H1 (cell line): ENCODE measurements at regions not wholly inside any gene's neighbourhood (a gene's known extent, or its start where the extent isn't known, plus 50 kb on each side); places are given as distances from the start of the nearest gene placed in this dataset.

Source experiments
- CTCF ChIA-PET: fragments of 300-600 bp; sonication (Branson Sonifier 250); formaldehyde crosslinking; loops from one replicate; lab custom pipeline; 2021; ENCODE audit not compliant: partially characterized antibody; lab: Charles Lee
- POLR2A ChIA-PET: fragments of 300-600 bp; sonication (Branson Sonifier 250); formaldehyde crosslinking; loops from one replicate; lab custom pipeline; 2021; ENCODE audit warnings: inconsistent platforms; ENCODE audit not compliant: partially characterized antibody; lab: Charles Lee
- DNase-seq, 2 experiments: peaks; one replicate each; pipeline versions ENCODE4 v3.0.0 to v3.0.0-alpha.2; 2010 to 2022; ENCODE audit warnings: low spot score in 2 of 2, low read depth in 1 of 2, mixed read lengths in 1 of 2
- FAIRE-seq: peaks from 2 replicates; lab custom pipeline; 2011; peaks lifted over from hg19 to GRCh38; lab: Jason Lieb, UNC
- H2AFZ ChIP-seq: 2 replicates; pipeline ENCODE4 v1.8.1; 2012; ENCODE audit warnings: low read length, inconsistent platforms
- H2AK5ac ChIP-seq: 2 replicates; pipeline ENCODE4 v1.6.1; 2013; ENCODE audit warnings: low read depth, low read length
- H2BK120ac ChIP-seq: replicated peaks from 2 replicates; pipeline ENCODE3; 2013; ENCODE audit warnings: low read depth, low read length, inconsistent platforms
- H2BK12ac ChIP-seq: 2 replicates; pipeline ENCODE4 v1.6.1; 2013; ENCODE audit warnings: low read depth, low read length
- H2BK15ac ChIP-seq: 2 replicates; pipeline ENCODE4 v1.6.1; 2013; ENCODE audit warnings: low read length
- H2BK20ac ChIP-seq: 2 replicates; pipeline ENCODE4 v1.6.1; 2013; ENCODE audit warnings: low read length
- H2BK5ac ChIP-seq: 2 replicates; pipeline ENCODE4 v1.6.1; 2013; ENCODE audit warnings: low read depth, low read length
- H3K14ac ChIP-seq: 2 replicates; pipeline ENCODE4 v1.6.1; 2013; ENCODE audit warnings: inconsistent platforms; ENCODE audit not compliant: insufficient read length
- H3K18ac ChIP-seq: 2 replicates; pipeline ENCODE4 v1.6.1; 2013; ENCODE audit warnings: low read length; ENCODE audit errors: extremely low read depth
- H3K23ac ChIP-seq: 2 replicates; pipeline ENCODE4 v1.6.1; 2013; ENCODE audit warnings: inconsistent platforms; ENCODE audit not compliant: insufficient read length
- H3K23me2 ChIP-seq: 2 replicates; pipeline ENCODE4 v1.6.1; 2013; ENCODE audit warnings: low read depth, low read length
- H3K27ac ChIP-seq: 2 replicates; pipeline ENCODE4 v1.6.1; 2011; ENCODE audit warnings: low read depth, low read length, inconsistent platforms
- H3K27me3 ChIP-seq, 4 experiments: replicated peaks in 1 of 4; 1 replicate in 1 of 4; 2 replicates in 3 of 4; pipeline versions ENCODE4 v1.6.1 to v1.8.1; 2011 to 2013; ENCODE audit warnings: low read length in 3 of 4, mild to moderate bottlenecking in 3 of 4, inconsistent platforms in 2 of 4, mixed read lengths in 2 of 4, moderate library complexity in 1 of 4; ENCODE audit not compliant: control insufficient read depth in 3 of 4, insufficient read depth in 3 of 4; ENCODE audit errors: extremely low read depth in 1 of 4
- H3K36me3 ChIP-seq, 4 experiments: 2 replicates each; pipeline versions ENCODE4 v1.6.1 to v1.8.1; 2011 to 2013; ENCODE audit warnings: mild to moderate bottlenecking in 4 of 4, low read length in 3 of 4, moderate library complexity in 2 of 4, control low read depth in 1 of 4, inconsistent platforms in 1 of 4; ENCODE audit not compliant: insufficient read depth in 4 of 4, control insufficient read depth in 2 of 4
- H3K4ac ChIP-seq: replicated peaks from 2 replicates; pipeline ENCODE3; 2013; ENCODE audit warnings: low read length, low read depth, mixed read lengths, inconsistent platforms; ENCODE audit not compliant: insufficient read length
- H3K4me1 ChIP-seq, 4 experiments: replicated peaks in 1 of 4; 1 replicate in 1 of 4; 2 replicates in 3 of 4; pipeline versions ENCODE4 v1.6.1 to v1.8.1; 2011 to 2013; ENCODE audit warnings: low read length in 3 of 4, inconsistent platforms in 2 of 4, mixed read lengths in 1 of 4; ENCODE audit not compliant: insufficient read depth in 4 of 4, control insufficient read depth in 3 of 4
- H3K4me2 ChIP-seq, 2 experiments: 2 replicates each; pipeline versions ENCODE4 v1.6.1 to v1.8.1; 2011 to 2013; ENCODE audit warnings: low read depth in 2 of 2, low read length in 2 of 2, control low read depth in 1 of 2, inconsistent platforms in 1 of 2, mild to moderate bottlenecking in 1 of 2; ENCODE audit not compliant: insufficient read depth in 1 of 2
- H3K4me3 ChIP-seq, 4 experiments: fragments of 200-600, 300-600 bp in 1 of 4; sonication (generic), shearing (Covaris generic), sonication (Bioruptor Twin) in 1 of 4; 2 replicates each; pipeline versions ENCODE4 v1.5.1 to v1.8.1; 2011 to 2016; ENCODE audit warnings: low read length in 4 of 4, low read depth in 3 of 4, control low read depth in 2 of 4, inconsistent platforms in 2 of 4, mild to moderate bottlenecking in 2 of 4, mixed read lengths in 1 of 4, moderate library complexity in 1 of 4; ENCODE audit not compliant: insufficient read depth in 2 of 4; ENCODE audit errors: extremely low read depth in 1 of 4
- H3K56ac ChIP-seq: replicated peaks from 2 replicates; pipeline ENCODE3; 2013; ENCODE audit warnings: low read depth, mild to moderate bottlenecking, mixed read lengths, low read length, inconsistent platforms; ENCODE audit not compliant: insufficient read length
- H3K79me1 ChIP-seq: 2 replicates; pipeline ENCODE4 v1.6.1; 2013; ENCODE audit warnings: low read depth, low read length, control low read depth
- H3K79me2 ChIP-seq, 2 experiments: 2 replicates each; pipeline versions ENCODE4 v1.6.1 to v1.8.1; 2012 to 2013; ENCODE audit warnings: low read length in 2 of 2, mild to moderate bottlenecking in 2 of 2, inconsistent platforms in 1 of 2; ENCODE audit not compliant: insufficient read depth in 2 of 2, control insufficient read depth in 1 of 2
- H3K9ac ChIP-seq, 4 experiments: replicated peaks in 1 of 4; 1 replicate in 1 of 4; 2 replicates in 3 of 4; pipeline versions ENCODE4 v1.6.1 to v1.8.1; 2011 to 2013; ENCODE audit warnings: low read depth in 3 of 4, low read length in 3 of 4, control low read depth in 2 of 4, mild to moderate bottlenecking in 2 of 4, moderate library complexity in 2 of 4, inconsistent platforms in 1 of 4; ENCODE audit errors: extremely low read depth in 1 of 4
- H3K9me3 ChIP-seq, 2 experiments: 2 replicates each; pipeline versions ENCODE4 v1.6.1 to v1.8.1; 2012 to 2013; ENCODE audit warnings: mild to moderate bottlenecking in 2 of 2, moderate library complexity in 2 of 2, control low read depth in 1 of 2, inconsistent platforms in 1 of 2, low read depth in 1 of 2, low read length in 1 of 2, mixed read lengths in 1 of 2; ENCODE audit not compliant: insufficient read depth in 2 of 2
- H4K20me1 ChIP-seq, 2 experiments: replicated peaks in 1 of 2; 2 replicates each; pipeline versions ENCODE3 to v1.8.1; 2011 to 2013; ENCODE audit warnings: inconsistent platforms in 2 of 2, low read length in 2 of 2, mild to moderate bottlenecking in 1 of 2; ENCODE audit not compliant: insufficient read depth in 2 of 2, control insufficient read depth in 1 of 2
- H4K5ac ChIP-seq: 2 replicates; pipeline ENCODE4 v1.6.1; 2013; ENCODE audit warnings: low read length, low read depth, mixed read lengths, inconsistent platforms; ENCODE audit not compliant: insufficient read length
- H4K8ac ChIP-seq: 2 replicates; pipeline ENCODE4 v1.8.0; 2013; ENCODE audit warnings: mild to moderate bottlenecking, moderate library complexity, low read length, inconsistent platforms; ENCODE audit not compliant: insufficient read depth; ENCODE audit errors: extremely low read depth
- H4K91ac ChIP-seq: replicated peaks from 2 replicates; pipeline ENCODE3; 2013; ENCODE audit warnings: low read length, mixed read lengths, inconsistent platforms; ENCODE audit not compliant: insufficient read length
- CBX5 ChIP-seq: fragments of 300-800, 300-1000 bp; sonication (generic); IDR thresholded peaks from 2 replicates; pipeline ENCODE4 v1.7.1; 2016; ENCODE audit warnings: antibody characterized with exemption, low read length, low read depth
- SRF ChIP-seq: IDR thresholded peaks from 2 replicates; pipeline ENCODE4 v1.6.1; 2011; ENCODE audit warnings: mild to moderate bottlenecking, low read depth, low read length, moderate library complexity
- WGBS, 2 experiments: shearing (Covaris generic) in 1 of 2; methylation state at CpG; one replicate each; pipeline versions ENCODE4 v1.1.6 to v1.1.7; 2013 to 2015; ENCODE audit warnings: low lambda C conversion rate in 2 of 2, mixed read lengths in 2 of 2, inconsistent platforms in 1 of 2, low coverage in 1 of 2, missing lambda C conversion rate in 1 of 2; ENCODE audit not compliant: insufficient replicate concordance in 2 of 2, insufficient coverage in 1 of 2, insufficient read length in 1 of 2; ENCODE audit errors: extremely low coverage in 1 of 2, missing lambda C conversion rate in 1 of 2; 5-methylcytosine and 5-hydroxymethylcytosine counted together

DNA sequence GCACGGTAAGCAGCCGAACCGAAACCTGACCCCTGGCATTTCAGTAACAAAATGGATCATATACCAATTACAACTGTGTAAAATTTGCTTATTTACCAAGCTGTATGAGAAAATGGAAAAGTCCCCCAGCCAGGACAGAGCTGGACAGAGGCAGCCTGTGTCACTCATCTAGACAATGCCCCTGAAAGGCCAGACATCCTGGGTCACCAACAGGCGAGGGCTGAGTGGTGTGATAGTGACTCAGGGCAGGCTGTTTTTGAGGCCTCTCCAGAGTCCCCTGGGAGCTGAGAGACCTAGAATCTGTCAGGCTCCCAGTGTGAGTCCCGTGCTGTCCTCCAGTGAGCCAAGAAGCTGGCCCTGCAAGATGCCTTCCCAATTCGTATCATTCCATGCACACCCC is 680.4 kb downstream of the TBC1D22A start:
- no peak overlapping the region for H3K23ac ChIP-seq

More for the DNA sequence above, 680.4 kb downstream of the TBC1D22A start:
- Histone ChIP-seq H3K4me2 (no peak overlapping the region), H2BK15ac (no peak overlapping the region), H3K23me2 (no peaks in the 10 kb centered on the region), H3K4ac (no peak overlapping the region), H3K9ac (no peak overlapping the region), H3K4me3 (no peak overlapping the region), H3K79me2 (no peaks in the 10 kb centered on the region), H2BK20ac (no peak overlapping the region), H3K27ac (no peak overlapping the region), H2BK12ac (no peak overlapping the region), H2AFZ (no peak overlapping the region), H2BK5ac (no peak overlapping the region), H4K20me1 (no peaks in the 10 kb centered on the region), H3K56ac (no peak overlapping the region), H3K18ac (no peak overlapping the region), H2AK5ac (no peak overlapping the region), H3K79me1 (no peaks in the 10 kb centered on the region), H3K9me3 (peaks cover 89 to 99% of the 10 kb centered on the region in 2 experiments), H4K5ac (no peak overlapping the region), H3K36me3 (no peaks in the 10 kb centered on the region), H4K91ac (no peak overlapping the region), H3K14ac (no peak overlapping the region)
- 80% methylated on average over 6 of the region's 6 CpGs; no CpG with 5 or more reads in 1 of the 2 experiments for WGBS, 2 experiments
- POLR2A ChIA-PET = no interaction called here
- DNase-seq (no peak), FAIRE-seq (no peak)
- TF ChIP-seq CBX5 (no peak), SRF (no peak)
- TF ChIP-seq, all 59 proteins: peak for 0
- H4K8ac ChIP-seq = no peak overlapping the region; the same call in 1 of the 2 replicates
- CTCF ChIA-PET = no interaction called here
- H3K4me1 ChIP-seq = no peaks in the 10 kb centered on the region
- no peaks in the 10 kb centered on the region for H3K27me3 ChIP-seq
- H2BK120ac ChIP-seq = no peak overlapping the region
